A204.1 (cell line): ENCODE measurements at regions not wholly inside any gene's neighbourhood (a gene's known extent, or its start where the extent isn't known, plus 50 kb on each side); places are given as distances from the start of the nearest gene placed in this dataset.
"Not testable (repeated sequence)": the region's sequence is repeated elsewhere in the genome, so short reads cannot be mapped to it uniquely, and the experiment has no call there.

Experiments
- FAIRE-seq: peaks from 2 replicates; lab custom pipeline; 2012; peaks lifted over from hg19 to GRCh38; lab: Jason Lieb, UNC

DNA sequence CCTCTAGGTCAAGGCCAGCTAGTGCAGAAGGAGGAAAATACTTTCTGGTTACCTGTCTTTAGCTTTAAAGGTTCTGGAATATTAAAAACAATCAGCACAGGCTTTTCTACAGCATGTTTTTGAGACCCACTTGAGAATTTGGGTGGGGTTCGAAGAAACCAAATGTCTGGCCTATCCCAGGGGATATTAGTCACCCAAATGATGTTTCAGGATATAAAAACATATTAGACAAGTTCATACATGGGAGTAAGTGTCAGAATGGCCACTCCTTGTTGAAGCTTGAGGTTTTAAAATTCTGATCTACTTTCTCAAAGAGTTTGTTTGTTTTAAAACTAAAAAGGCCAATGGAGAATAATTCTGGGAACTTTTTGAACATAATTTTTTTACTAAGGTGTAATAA, 158.6 kb upstream of the DLX2 start:
- no peak for FAIRE-seq

DNA sequence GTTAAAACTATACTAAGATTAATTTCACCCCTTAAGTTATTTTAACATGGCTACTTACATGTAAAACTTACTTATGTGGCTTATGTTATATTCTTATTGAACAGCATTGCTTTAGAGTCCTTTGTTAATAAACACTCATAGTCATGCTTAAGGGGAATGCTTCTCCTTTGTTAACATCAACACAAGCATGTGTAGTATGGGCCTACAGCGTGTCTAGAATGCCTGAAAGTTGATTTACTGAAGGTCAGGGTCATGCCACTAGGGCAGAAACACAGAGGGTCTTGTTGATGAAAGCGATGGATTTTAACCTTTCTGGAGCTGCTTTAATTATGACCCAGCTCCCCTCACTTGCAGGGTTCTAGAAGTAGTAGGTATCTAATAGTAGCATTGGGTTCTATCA, 159.8 kb upstream of the DLX2 start:
- FAIRE-seq: no peak

DNA sequence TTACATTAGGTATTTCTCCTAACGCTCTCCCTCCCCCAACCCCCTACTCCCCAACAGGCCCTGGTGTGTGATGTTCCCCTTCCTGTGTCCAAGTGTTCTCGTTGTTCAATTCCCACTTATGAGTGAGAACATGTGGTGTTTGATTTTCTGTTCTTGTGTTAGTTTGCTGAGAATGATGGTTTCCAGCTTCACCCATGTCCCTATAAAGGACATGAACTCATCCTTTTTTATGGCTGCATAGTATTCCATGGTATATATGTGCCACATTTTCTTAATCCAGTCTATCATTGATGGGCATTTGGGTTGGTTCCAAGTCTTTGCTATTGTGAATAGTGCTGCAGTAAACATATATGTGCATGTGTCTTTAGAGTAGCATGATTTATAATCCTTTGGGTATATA, 162.1 kb upstream of the DLX2 start:
- FAIRE-seq: not testable (repeated sequence)

DNA sequence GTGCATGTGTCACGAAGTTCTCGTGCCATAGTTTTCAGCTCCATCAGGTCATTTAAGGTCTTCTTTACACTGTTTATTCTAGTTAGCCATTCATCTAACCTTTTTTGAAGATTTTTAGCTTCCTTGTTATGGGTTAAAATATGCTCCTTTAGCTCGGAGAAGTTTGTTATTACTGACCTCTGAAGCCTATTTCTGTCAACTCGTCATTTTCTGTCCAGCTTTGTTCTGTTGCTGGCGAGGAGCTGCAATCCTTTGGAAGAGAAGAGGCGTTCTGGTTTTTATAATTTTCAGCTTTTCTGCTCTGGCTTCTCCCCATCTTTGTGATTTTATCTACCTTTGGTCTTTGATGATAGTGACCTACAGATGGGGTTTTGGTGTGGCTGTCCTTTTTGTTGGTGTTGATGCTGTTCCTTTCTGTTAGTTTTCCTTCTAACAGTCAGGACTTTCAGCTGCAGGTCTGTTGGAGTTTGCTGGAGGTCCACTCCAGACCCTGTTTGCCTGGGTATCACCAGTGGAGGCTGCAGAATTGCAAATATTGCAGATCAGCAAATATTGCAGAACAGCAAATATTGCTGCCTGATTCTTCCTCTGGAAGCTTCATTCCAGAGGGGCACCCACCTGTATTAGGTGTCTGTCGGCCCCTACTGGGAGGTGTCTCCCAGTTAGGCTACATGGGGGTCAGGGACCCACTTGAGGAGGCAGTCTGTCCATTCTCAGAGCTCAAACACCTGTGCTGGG, 157.7 kb upstream of the ITGA6 start:
- not testable (repeated sequence) for FAIRE-seq

DNA sequence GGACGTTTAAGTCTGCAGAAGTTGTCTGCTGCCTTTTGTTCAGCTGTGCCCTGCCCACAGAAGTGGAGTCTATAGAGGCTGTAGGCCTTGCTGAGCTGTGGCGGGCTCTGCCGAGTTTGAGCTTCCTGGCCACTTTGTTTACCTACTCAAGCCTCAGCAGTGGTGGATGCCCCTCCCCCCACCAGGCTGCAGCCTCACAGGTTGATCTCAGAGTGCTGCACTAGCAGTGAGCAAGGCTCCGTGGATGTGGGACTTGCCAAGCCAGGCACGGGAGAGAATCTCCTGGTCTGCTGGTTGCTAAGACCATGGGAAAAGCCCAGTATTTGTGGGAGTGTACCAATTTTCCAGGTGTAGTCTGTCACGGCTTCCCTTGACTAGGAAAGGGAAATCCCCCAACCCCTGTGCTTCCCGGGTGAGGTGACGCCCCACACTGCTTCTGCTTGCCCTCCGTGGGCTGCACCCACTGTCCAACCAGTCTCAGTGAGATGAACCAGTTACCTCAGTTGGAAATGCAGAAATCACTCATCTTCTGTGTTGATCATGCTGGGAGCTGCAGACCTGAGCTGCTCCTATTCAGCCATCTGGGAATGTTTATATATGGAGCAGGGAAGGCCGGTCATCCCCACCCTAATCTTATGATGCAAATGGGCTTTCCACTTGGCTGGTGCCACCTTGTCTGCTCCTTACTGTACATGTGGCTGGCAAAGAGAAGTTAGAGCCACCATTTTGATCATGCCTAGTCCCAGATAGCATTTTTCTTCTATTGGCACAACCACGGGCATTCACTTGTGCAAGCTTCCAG, 156.9 kb upstream of the ITGA6 start:
- FAIRE-seq: no peak

DNA sequence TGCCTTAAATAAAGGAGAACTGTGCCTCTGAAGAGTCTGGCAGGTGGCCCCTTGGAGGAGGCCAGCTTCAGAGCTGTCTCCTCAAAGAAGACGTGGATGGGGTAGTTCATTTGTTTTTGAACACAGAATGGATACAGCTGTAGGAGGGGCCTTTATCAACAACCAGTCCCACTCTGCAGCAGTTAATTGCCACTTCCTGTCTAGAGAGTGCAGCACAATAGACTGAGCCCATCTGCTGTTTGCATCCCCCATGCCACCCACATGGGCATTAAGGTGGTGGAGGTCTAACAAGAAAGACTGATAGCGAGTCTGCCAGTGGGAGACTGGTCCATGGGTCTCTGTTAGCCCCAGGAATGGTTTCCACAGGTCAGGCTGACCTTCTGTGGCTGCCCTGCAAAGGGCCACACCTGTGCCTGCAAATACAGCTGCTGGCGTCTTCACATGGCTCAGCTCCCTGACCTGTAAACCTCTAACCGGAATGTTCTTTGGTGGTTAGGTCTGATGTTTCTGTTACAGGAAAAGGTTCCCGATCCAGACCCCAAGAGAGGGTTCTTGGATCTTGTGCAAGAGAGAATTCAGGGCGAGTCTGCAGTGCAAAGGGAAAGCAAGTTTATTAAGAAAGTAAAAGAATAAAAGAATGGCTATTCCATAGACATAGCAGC, 153.3 kb upstream of the ITGA6 start:
- FAIRE-seq: no peak

DNA sequence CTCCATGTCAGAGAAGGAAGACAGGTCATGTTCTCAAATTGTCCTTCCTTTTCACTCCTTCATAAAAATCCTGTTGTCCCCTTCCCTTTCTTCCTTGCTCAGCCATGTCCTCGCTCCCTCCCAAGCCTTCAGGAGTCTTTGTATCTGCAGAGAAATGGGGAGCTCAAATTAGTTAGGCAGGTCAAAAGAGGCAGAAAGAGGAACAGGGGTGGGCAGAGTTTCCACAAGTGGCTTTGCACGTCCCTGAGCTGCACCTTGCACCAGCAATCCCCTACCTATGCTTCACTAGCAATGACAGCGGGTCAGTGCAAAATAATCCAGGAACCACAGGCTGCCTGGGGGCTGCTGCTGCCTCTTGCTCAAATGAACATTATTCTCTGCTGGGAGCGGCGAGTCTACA, 152.1 kb upstream of the ITGA6 start:
- no peak for FAIRE-seq

DNA sequence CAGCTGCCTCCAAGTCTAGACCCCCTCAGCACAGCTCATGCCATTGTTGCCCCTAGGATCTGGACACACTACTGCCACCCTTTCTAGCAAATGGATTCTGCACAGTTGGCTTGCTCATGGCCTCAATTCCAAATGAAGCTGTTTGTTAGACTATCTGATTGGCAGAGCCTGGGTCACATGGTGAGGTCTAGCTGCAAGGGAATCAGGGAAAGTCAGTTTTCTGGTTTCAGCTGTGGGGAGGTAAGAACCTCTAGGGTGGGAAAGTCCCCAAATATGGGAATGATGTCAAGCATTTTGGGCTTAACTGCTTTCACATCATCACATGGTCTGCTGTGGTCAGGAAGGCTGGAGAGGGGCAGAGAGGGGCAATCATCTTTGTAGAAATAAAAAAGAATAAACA, 150.4 kb upstream of the ITGA6 start:
- FAIRE-seq: no peak

DNA sequence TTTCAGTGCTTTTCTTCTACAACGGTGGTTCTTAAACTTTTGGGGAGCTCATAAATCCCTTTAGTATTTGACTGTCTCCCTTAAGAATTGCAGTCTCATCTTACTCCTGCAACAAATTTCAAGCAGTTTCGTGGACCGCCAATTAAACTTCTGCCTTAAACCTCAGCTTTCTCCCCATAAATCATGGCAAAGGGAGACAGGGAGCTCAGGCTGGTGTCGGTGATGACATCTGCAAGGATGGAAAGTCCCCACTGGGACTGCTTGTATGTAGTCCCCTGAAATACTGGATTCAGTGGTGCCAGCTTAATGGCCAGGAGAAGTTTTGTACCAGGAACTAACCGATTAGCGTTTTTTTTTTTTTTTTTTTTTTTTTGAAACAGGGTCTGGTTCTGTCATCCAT, 148.7 kb upstream of the ITGA6 start:
- FAIRE-seq: no peak

DNA sequence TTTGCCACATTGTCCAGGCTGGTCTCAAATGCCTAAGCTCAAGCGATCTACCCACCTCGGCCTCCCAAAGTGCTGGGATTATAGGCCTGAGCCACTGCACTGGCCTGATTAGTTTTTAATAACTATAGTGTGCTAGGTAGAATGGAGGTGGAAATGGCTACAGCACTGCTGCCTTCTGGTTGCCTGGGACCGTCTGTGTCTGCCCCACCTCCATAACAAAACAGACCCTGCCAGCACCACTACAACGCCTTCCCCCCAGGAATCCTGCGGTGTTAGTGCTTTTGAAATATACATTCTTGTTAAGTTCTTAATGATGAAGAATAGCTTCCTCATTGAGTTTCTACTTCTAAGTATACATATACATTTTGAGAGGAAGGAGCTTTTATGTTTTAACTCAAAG, 148.2 kb upstream of the ITGA6 start:
- no peak for FAIRE-seq

DNA sequence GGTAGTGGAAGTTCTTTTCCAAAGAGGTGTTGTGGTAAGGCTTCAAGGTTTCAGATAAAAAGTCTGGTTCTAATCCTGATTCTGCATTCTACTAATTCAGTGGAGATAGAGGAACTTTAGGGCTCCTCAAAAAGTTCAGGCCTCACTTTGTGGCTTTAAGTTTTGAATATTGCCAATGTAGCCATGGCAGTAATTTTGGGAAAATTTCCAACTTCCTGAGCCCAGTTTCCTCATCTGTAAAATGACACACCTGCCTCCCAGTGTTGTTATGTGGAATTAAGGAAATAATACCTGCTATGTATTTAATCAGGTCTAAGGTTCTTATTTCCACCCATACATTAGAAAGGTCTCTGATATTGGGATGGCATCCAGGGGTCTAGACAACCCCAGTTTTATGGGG, 147.6 kb upstream of the ITGA6 start:
- FAIRE-seq: no peak

DNA sequence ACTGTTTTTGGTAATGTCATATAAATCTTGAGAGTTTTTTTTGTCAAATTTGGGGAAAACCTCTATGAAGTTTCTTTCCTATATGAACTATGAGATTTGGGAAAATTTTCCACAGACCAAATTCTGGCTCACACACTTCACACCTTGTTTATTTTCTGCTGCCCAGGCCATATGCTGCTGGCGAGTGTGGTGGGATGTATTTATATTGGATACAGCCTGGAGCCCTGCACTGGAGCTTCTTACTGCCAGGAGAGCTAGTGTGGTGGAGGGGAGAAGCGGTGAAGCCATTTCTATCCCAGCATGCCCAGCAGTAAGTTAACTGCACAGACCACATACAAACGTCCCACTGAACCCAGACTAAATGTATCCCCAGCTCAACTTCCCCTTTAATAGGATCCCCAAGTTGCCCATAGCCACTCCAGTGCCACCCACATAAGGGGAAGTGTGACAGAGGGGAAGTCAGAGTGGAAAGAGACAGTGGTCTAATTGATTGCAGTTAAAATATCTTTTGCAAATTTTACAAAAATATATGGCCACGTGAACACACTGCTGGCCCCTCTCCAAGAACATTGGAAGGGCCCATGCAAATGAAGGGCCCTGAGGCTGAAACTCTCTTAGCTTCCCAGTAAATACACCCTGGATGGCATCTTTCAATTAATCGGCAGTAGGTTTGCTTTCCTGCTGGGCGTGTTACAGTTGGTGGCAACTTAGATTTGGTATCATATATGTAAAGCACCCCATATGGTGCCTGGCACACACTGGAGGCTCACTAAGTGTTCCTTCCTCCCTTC, 146.6 kb upstream of the ITGA6 start:
- no peak for FAIRE-seq

DNA sequence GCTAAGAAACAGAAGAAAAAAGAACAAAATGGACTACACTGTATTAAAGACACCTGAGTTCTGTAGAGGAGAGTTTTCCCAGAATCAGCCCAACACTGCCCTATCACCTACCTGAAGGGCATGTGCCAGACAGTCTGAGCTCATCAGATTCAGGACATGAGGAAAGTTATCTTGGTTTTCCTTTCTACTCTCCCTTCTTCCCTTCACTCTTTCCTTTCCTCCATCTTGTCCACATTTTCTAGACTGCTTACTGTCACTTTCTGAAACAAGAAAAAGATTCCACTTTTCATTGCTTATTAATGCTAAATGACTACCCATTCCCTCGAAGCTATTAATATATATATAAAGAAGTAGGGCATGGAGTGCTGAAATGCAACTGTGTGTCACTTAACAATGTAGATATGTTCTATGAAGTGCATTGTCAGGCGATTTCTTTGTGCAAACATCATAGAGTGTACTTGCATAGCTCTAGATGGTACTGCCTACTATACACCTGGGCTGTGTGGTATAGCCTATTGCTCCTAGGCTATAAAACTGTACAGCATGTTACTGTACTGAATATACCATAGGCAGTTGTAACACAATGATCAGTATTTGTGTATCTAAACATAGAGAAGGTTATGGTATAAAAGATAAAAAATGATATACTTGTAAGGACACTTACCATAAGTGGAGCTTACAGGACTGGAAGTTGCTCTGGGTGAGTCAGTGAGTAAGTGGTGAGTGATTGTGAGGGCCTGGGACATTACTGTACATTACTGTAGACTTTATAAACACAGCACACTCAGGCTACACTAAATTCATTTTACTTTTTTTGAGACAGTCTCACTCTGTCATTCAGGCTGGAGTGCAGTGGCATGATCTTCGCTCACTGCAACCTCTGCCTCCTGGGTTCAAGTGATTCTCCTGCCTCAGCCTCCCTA, 145.5 kb upstream of the ITGA6 start:
- FAIRE-seq: no peak

DNA sequence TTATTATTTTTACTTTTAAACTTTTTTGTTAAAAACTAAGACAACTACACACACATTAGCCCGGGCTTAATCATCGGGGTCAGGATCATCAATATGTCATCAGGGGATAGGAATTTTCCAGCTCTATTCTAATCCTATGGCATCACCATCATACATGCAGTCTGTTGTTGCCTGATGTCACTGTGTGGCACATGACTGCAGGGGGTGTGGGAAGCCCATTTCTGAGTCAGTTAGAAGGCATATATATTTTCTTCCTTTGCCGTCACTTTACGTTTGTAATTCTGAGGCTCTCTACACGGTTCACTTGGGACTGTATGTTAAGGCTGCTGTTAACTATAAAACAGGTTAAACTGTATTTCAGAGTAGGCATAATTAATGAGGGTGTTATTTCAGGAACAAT, 144.4 kb upstream of the ITGA6 start:
- no peak for FAIRE-seq

DNA sequence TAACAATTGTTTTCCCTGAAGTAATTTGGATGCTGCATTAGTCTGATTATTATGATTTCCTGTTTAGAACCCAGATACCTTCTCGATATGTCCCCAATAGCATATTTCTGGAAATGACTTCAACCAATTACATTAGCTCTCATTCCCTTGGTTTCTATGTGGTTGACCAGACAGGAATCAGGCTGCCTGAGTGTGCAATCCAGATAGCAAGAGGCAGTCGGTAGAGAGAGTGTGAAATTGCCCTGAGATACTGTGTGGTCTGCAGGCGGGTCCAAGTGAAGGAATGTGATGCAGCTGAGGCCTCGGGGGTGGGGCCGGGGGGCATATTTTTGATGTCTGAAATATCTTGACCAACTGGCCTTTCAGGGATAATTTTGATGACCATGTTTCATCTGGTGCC, 143.9 kb upstream of the ITGA6 start:
- no peak for FAIRE-seq

DNA sequence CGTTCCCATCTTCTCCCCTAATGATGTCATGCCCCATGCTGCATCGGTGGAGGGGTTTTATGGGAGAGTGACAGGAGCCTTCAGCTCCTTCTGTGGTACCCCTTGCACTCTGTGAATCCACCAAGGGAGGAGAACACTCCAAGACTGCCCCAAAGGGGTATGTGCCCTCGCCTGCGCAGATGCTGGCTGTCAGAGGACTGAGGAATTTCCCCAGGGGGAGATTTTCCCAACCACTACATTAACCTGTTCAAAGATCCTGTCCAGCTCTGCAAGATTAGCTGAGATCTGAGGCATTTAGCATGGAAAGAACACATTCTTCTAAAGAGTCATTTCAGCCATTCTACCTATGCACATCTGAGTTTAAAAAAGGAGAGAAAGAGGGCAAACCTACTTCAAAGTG, 143.2 kb upstream of the ITGA6 start:
- FAIRE-seq: no peak

DNA sequence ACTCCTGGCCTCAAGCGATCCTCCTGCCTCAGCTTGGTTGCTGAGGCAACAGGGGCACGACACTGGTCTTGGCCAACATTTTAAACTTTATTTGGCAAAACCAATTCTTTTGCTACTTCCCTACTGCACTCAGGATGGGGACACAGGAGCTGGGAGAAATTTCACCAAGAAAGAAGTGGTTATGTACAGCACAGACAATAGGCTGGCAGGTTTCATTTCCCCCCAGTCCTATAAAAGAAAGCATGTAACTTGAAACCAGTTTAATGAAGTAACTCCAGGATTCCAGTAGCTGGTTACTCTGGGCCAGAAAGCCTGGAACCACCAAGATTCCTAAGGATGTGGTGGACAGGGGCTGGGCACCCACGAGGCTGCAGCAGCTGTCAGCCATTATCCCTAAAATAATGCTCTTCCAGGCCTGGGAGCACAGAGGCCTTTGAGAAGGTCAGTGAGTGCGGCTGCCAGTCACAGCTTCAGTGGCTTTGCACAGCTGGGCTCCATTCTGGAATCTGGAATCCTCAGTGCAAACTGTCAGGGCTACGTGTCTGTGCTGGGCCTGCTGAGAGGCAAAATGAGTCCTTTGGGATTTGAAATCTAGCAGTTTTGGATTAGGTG, 142.3 kb upstream of the ITGA6 start:
- FAIRE-seq: no peak

DNA sequence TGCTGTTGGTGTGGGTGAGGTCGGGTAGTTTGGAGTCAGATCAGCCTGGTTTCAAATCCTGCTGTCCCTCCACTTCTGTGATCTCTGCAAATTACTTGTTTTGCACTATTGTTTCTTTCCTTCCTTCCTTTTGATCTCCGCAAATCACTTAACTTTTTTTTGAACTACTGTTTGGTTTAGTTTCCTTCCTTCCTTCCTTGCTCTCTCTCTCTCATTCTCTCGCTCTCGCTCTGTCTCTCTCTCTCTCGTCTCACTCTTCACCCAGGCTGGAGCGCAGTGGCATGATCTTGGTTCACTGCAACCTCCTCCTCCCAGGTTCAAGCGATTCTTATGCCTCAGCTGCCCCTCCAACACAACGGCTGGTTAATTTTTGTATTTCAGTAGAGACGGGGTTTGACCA, 141.6 kb upstream of the ITGA6 start:
- no peak for FAIRE-seq

DNA sequence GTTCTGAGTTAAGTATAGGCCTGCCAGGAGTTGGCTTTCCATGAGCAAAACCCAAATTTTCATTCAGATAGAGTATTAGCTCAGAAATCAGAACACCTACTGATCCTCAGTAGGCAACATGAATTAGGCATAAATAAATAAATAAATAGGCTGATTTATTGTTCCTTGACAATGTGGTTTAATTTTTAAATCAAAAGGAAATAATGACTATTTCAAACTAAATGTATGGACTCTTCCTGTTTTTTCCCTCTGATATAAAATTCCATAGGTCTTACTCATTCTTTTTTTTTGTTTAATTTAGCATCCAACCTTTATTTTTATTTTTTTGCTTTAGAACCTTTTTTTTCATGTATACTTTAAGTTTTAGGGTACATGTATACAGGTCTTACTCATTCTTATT, 140.2 kb upstream of the ITGA6 start:
- FAIRE-seq: no peak

DNA sequence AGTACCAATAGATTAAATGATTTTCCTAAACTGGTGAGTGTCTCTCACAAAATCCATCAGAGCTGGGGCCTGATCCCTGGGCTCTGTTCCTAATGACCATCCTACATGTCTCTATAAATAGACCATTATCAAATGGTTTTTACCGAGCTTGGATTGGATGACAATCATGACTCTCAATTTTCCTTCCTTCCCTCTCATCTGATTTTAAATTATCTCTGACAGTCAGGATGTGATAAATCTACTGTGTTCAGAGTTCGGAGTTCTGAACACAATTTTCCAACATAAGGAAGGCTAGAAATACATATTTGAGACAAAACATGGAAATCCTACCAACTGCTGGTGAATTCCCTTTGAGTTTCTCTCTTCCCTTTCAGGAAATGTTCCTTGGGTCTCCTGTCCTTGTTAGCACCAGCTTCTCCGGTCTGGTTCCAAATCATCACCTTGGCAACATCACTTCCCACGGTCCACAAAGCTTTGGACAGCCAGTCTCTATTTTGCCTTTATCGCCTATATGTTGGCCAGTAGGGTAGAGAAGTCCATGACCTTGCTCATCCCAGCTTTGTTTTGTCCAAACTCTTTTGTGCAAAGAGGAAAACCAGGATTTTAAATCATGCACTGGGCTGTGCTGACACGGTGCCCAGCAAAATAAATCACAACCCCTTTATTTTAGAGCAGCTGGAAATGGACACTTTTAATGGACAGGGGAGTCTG, 139.6 kb upstream of the ITGA6 start:
- FAIRE-seq: no peak
